ENCODE measurements at regions not wholly inside any gene's neighbourhood (a gene's known extent, or its start where the extent isn't known, plus 50 kb on each side); places are given as distances from the start of the nearest gene placed in this dataset.

DNA sequence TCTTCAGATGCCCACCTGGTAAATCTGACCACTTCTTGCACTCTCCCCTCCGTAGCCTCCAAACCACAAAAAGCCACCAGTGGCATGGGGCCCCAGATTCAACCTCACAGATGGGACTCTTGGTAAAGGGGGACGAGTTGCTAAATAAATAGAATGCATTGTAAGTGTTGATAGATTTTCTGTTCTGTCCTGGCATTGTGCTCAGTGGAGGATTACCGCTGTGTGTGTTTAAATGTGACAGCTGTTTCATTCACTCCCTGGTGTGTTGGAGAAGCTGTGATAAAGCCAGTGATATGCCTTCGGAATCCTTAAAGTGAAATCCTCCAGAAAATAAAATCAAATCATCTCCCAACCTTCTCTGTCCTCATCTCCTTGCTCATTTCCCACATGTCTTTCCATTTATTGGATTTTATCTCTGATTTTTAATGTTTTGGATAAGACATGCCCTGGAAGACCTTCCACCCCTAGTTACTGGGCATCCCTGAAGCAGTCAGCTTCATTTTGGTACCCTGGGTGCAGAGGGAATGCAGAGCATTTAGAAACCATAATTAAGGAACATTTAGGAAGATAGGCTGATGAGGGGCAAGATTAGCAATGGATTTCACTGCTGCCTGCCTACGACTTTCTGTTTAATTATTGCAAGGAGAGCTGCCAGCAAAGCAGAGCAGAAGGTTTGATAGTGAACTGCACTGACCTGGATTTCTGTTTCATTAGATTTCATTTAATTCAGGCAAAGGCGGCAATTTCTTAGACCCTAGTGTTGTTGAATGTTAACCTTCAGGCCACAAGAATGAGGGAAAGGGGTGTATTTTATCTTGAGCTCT lies 460.9 kb upstream of the KIRREL3 start:
- no peak for DNase-seq

DNA sequence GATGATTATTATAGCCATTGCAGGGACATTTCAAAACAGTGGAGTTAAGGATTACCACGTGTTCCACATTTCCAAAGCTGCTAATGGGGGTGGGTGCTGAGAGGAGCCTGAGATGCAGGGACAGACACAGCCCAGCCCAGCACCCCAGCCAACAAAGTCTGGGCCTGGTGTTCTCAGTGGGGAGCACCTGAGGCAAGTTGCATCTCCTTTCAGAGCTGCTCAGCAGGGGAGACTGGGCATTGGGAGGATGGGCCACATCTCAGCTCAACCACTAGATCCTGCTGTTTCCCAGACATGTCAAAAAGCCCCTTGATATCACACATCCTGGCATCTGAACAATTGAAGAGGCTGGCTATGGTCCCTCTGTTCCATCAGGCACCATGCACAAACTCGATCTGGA lies 458.0 kb upstream of the KIRREL3 start:
- no peak for DNase-seq

DNA sequence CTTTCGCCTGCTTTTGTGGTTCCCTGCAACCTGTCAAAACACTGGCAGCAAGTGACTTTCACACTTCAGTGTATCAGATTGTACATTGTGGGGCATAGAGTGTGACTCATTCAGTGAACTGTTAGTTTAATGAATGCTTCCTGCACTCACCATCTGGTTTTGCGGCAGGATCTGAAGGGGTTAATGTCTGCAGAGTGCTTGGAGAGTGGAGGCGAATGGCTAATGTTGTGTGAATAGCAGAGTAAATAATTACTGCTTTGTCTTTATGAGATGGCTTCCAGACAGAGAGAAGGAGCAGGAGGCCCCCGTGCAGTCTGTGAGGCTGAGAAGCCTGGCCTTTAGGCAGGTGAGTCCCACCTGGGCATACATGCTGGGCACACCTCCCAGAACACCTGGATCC lies 454.3 kb upstream of the KIRREL3 start:
- DNase-seq, result no peak

GRCh38 chr11:127452533-127452932 lies 452.0 kb upstream of the KIRREL3 start:
- no peak for DNase-seq

GRCh38 chr11:127451861-127452260 lies 451.3 kb upstream of the KIRREL3 start:
- no peak for DNase-seq

GRCh38 chr11:127448101-127448500 lies 447.5 kb upstream of the KIRREL3 start:
- DNase-seq, result no peak

DNA sequence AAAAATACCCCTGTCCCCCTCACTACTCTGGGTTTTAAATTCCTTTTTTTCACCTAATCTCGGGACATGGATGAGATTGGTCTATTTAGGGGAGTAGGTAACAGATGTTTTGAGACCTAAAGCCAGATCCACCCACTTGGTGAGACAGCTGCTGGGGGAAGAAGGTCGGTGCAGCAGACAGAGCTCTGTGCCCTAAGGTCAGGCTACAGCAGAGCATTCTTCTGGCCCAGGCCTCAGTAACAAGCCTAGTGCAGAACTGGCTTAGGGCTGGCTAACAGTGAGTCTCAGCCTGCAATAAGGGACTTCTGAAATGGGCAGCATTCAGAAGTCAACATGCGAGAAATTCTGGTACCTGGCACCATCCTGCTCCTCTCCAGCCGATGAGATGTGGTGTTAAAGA lies 444.9 kb upstream of the KIRREL3 start:
- no peak for DNase-seq

- no peak for DNase-seq
These were observed 442.7 kb upstream of the KIRREL3 start for GRCh38 chr11:127443297-127443696.

- no peak for DNase-seq
These were observed 440.0 kb upstream of the KIRREL3 start for GRCh38 chr11:127440616-127441015.

- DNase-seq, result no peak
These were observed 424.7 kb upstream of the KIRREL3 start for GRCh38 chr11:127425281-127425680.

- DNase-seq, result no peak
These were observed 424.1 kb upstream of the KIRREL3 start for GRCh38 chr11:127424661-127425060.

- DNase-seq, result no peak
These were observed 419.6 kb upstream of the KIRREL3 start for GRCh38 chr11:127420139-127420538.

DNA sequence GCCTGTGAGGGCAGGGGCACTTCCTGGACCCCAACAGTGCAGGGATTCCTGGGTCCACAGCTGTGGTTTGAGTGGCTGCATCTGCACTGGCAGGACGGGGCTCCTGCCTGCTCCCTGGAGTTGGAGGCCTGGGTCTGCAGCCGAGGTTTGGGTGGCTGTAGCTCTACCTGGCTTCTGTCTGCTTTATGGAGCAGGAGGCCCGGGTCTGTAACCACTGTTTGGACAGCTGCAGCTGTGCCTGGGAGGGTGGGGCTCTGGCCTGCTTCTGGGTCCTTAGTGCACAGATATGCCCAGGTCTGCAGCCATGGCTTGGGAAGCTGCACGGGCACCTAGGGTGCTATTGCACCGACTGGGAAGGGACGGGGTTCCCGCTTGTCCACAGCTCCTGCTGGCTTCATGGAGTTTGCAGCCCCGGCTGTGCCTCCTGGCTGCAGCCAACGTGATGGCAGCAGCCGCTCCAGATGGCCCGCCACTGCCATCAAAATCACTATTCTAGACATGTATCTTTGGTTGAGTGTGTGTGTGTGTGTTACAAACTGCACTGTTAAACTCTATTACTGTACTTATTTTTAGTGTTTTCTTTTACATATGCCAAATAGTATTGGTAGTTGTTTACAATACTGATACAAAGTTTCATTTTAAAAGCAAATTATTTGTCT lies 412.3 kb upstream of the KIRREL3 start:
- no peak for DNase-seq

DNA sequence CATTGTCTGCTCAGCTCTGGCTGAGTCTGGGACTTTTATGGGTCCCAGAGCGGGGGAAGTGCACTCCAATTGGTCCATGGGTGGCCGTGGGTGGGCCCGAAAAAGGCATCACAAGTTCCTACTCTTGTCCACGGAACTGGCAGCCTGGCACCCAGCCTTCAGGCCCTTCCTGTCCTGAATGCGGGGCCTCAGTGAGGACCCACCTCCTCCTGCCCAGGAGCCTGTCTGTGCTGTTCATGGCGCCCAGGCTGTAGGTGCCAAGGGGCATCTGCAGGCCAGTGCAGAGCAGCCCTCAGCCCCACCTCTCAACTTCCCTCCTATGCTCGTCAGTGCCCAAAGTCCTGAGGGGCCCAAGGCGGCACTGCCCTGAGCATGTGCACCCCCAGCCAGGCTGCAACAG lies 411.7 kb upstream of the KIRREL3 start:
- DNase-seq, result no peak

GRCh38 chr11:127411283-127411682 lies 410.7 kb upstream of the KIRREL3 start:
- no peak for DNase-seq

DNA sequence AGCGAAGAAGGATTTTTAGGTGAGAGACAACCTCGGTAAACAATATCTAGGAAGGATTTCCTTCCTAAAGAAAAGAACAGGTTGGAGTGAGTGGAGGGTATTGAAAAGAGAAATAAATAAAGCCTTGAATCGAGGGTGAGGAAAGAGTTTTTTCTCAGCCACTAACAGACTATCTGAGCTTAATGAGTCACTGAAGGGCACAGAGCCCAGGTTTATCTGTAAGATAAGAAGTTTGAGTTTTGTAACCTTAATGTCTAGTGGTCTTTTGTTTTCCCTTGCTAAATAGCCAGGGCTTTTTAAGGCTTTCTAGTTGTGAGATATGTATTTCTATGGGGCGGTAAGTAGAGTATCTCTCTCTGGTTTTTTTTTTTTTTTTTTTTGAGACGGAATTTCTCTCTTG lies 394.5 kb upstream of the KIRREL3 start:
- no peak for DNase-seq

- DNase-seq, result no peak
These were observed 393.0 kb upstream of the KIRREL3 start for GRCh38 chr11:127393460-127393997.

DNA sequence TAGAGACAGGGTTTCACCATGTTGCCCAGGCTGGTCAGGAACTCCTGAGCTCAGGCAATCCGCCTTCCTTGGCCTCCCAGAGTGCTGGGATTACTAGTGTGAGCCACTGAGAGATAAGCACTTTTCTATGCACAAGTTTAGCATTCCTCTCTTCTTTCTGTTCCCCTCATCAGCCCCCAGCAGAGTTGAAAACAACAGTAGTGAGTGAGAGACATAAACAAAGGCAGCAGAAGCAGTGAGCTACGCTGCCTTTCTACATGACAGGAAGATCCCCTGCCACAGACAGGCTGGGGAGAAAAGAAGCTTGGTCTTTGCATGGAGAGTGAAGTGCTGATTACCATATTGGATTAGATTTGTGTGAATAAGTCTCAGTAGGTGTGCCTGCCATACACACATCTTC lies 392.0 kb upstream of the KIRREL3 start:
- no peak for DNase-seq

- no peak for DNase-seq
These were observed 389.9 kb upstream of the KIRREL3 start for GRCh38 chr11:127390465-127390864.

DNA sequence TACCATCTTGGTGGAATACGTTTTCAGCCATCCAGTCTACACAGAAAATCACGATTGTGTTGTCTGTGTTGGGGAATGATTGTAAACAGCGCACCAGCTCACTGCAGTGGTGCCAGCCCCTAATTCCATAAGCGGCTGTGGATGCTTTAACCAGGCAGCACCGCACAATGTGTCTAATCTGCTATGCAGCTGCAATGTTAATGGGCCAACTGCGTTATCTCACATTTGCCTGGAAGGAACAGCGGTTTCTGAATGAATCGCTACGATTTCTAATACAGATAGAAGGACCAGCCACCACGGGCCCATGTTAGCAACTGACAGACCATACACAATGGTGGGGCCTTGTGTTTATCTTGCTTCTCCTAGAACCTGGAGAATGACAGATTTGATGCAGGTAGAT lies 384.5 kb upstream of the KIRREL3 start:
- DNase-seq, result no peak

GRCh38 chr11:127383026-127383425 lies 382.5 kb upstream of the KIRREL3 start:
- no peak for DNase-seq

GRCh38 chr11:127381247-127381646 lies 380.7 kb upstream of the KIRREL3 start:
- DNase-seq, result no peak

GRCh38 chr11:127379686-127380085 lies 379.1 kb upstream of the KIRREL3 start:
- no peak for DNase-seq

GRCh38 chr11:127376301-127376700 lies 375.7 kb upstream of the KIRREL3 start:
- DNase-seq, result no peak
